WTC11 (cell line): ENCODE measurements at regions not wholly inside any gene's neighbourhood (a gene's known extent, or its start where the extent isn't known, plus 50 kb on each side); places are given as distances from the start of the nearest gene placed in this dataset.

ENCODE experiments used
- CTCF ChIP-seq: fragments of 200-600 bp; IDR thresholded peaks from 2 replicates; pipeline ENCODE4 v1.8.0; 2022; ENCODE audit warnings: antibody characterized with exemption
- SP1 ChIP-seq: sonication (generic); formaldehyde crosslinking; conservative IDR thresholded peaks from 2 replicates; pipeline ENCODE4 v1.8.1; 2022; ENCODE audit warnings: missing genetic modification reagents
- USF2 ChIP-seq: sonication (generic); formaldehyde crosslinking; IDR thresholded peaks from 2 replicates; pipeline ENCODE4 v1.8.1; 2023; ENCODE audit warnings: mild to moderate bottlenecking, missing genetic modification reagents, moderate library complexity

- no peak for TF ChIP-seq CTCF
- TF ChIP-seq SP1, result no peak
- no peak for TF ChIP-seq USF2
Measured at GRCh38 chr18:73040247-73040646, 172.5 kb upstream of the NETO1 start.
